WTC11 (cell line): ENCODE measurements at regions not wholly inside any gene's neighbourhood (a gene's known extent, or its start where the extent isn't known, plus 50 kb on each side); places are given as distances from the start of the nearest gene placed in this dataset.

Experiments used
- ATAC-seq: fragments of 200-7000 bp; cut with Tn5 transposase; 2 replicates; pipeline ENCODE4 v1.10.0; 2021; ENCODE audit warnings: mild to moderate bottlenecking, moderate library complexity
- CTCF ChIA-PET: fragments of 300-600 bp; sonication (Branson Sonifier 250); formaldehyde crosslinking; loops from one replicate; lab custom pipeline; 2021; ENCODE audit warnings: antibody characterized with exemption; lab: Charles Lee
- POLR2A ChIA-PET: fragments of 350-600 bp; sonication (Branson Sonifier 250); formaldehyde crosslinking; loops from one replicate; lab custom pipeline; 2021; ENCODE audit warnings: antibody characterized with exemption; lab: Charles Lee
- DNase-seq: peaks from one replicate; pipeline ENCODE4 v3.0.0; 2021; ENCODE audit warnings: low spot score
- H3K27ac Mint-ChIP-seq: 2 replicates; pipeline ENCODE4 v1.8.0; 2021; ENCODE audit warnings: mixed read lengths
- H3K27me3 Mint-ChIP-seq: 2 replicates; pipeline ENCODE4 v1.8.0; 2021; ENCODE audit warnings: low read depth, mild to moderate bottlenecking, moderate library complexity, mixed read lengths
- H3K36me3 Mint-ChIP-seq: 2 replicates; pipeline ENCODE4 v1.8.0; 2021; ENCODE audit warnings: mixed read lengths
- H3K4me1 Mint-ChIP-seq: 2 replicates; pipeline ENCODE4 v1.8.0; 2022; ENCODE audit warnings: mixed read lengths
- H3K4me3 Mint-ChIP-seq: 2 replicates; pipeline ENCODE4 v1.8.0; 2021; ENCODE audit warnings: mild to moderate bottlenecking, moderate library complexity, mixed read lengths
- H3K9me3 Mint-ChIP-seq: 2 replicates; pipeline ENCODE4 v1.8.0; 2021; ENCODE audit warnings: mixed read lengths
- CBFB ChIP-seq: sonication (generic); formaldehyde crosslinking; IDR thresholded peaks from 2 replicates; pipeline ENCODE4 v1.8.1; 2022; ENCODE audit warnings: mild to moderate bottlenecking, low read depth, missing genetic modification reagents
- GTF2I ChIP-seq: fragments of 250-450 bp; sonication (Bioruptor Pico); conservative IDR thresholded peaks from 2 replicates; pipeline ENCODE4 v1.4.0; 2021; ENCODE audit warnings: mild to moderate bottlenecking
- NFATC4 ChIP-seq: fragments of 250-450 bp; sonication (Bioruptor Pico); IDR thresholded peaks from 2 replicates; pipeline ENCODE4 v1.9.0; 2021; ENCODE audit warnings: mild to moderate bottlenecking
- RORB ChIP-seq: fragments of 250-450 bp; sonication (Bioruptor Pico); IDR thresholded peaks from 2 replicates; pipeline ENCODE4 v1.9.0; 2021; ENCODE audit warnings: mild to moderate bottlenecking
- SOX15 ChIP-seq: fragments of 250-450 bp; sonication (Bioruptor Pico); IDR thresholded peaks from 2 replicates; pipeline ENCODE4 v1.9.0; 2021; ENCODE audit warnings: mild to moderate bottlenecking
- TP53 ChIP-seq: sonication (generic); formaldehyde crosslinking; IDR thresholded peaks from 2 replicates; pipeline ENCODE4 v1.8.1; 2023; ENCODE audit warnings: mild to moderate bottlenecking, missing genetic modification reagents
- ZNF232 ChIP-seq: sonication (generic); formaldehyde crosslinking; IDR thresholded peaks from 2 replicates; pipeline ENCODE4 v1.8.0; 2022; ENCODE audit warnings: mild to moderate bottlenecking, missing genetic modification reagents
- ZNF671 ChIP-seq: fragments of 250-450 bp; sonication (Bioruptor Pico); IDR thresholded peaks from 2 replicates; pipeline ENCODE4 v1.8.0; 2021; ENCODE audit warnings: mild to moderate bottlenecking
- TF ChIP-seq, protein P1 (sequence below): sonication (generic); formaldehyde crosslinking; IDR thresholded peaks from 2 replicates; pipeline ENCODE4 v1.8.0; 2022; ENCODE audit warnings: missing genetic modification reagents
- TF ChIP-seq, protein P2 (sequence below): sonication (generic); formaldehyde crosslinking; IDR thresholded peaks from 2 replicates; pipeline ENCODE4 v1.8.1; 2023; ENCODE audit warnings: mild to moderate bottlenecking, missing genetic modification reagents, borderline replicate concordance
- TF ChIP-seq, protein P3 (sequence below): fragments of 250-450 bp; sonication (Bioruptor Pico); conservative IDR thresholded peaks from 2 replicates; pipeline ENCODE4 v1.9.0; 2021; ENCODE audit warnings: mild to moderate bottlenecking
- TF ChIP-seq, protein P4 (sequence below): sonication (generic); formaldehyde crosslinking; IDR thresholded peaks from 2 replicates; pipeline ENCODE4 v1.8.0; 2022; ENCODE audit warnings: mild to moderate bottlenecking, missing genetic modification reagents
- TF ChIP-seq, protein P5 (sequence below): sonication (generic); formaldehyde crosslinking; IDR thresholded peaks from 2 replicates; pipeline ENCODE4 v1.8.0; 2022; ENCODE audit warnings: mild to moderate bottlenecking, missing genetic modification reagents

DNA sequence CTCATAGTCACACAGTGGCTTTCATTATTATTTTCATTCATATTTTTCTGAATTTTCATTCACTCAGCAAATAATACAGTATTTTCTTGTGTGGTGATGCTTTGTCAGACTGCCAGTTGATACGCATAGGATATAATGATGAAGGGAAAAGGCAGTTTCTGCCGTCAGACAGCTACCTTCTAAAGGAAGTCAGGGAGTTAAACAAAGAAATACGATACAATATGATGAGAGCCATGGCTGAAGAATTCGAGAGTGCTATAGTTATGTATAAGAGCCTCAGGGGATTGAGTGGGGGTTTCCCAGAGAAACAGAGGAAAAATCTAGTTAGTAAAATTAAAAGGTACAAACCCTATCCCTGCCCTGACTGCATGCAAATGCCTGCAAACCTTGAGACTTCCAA is 479.1 kb downstream of the OLFM4 start:
- POLR2A ChIA-PET, result no interaction called here
- H3K27ac Mint-ChIP-seq, result peak overlapping the region; percentile 83
- no peaks in the 10 kb centered on the region for H3K27me3 Mint-ChIP-seq
- peak; percentile 63 for ATAC-seq
- peaks cover 22% of the 10 kb centered on the region for H3K4me1 Mint-ChIP-seq
- CTCF ChIA-PET, result interaction anchor here (0.6 kb wide), 1 partner anchor 22 kb away, joined by 3 read pairs; no protein-coding TSS in a partner anchor
- no peak for DNase-seq
- no peak overlapping the region for H3K4me3 Mint-ChIP-seq
- TF ChIP-seq SOX15 (CRISPR knock-in tag) (no peak), RORB (no peak), ZNF671 (CRISPR knock-in tag) (no peak), GTF2I (no peak), TP53 (CRISPR knock-in tag) (no peak), ZNF232 (no peak)
- TF ChIP-seq, protein P1, sequence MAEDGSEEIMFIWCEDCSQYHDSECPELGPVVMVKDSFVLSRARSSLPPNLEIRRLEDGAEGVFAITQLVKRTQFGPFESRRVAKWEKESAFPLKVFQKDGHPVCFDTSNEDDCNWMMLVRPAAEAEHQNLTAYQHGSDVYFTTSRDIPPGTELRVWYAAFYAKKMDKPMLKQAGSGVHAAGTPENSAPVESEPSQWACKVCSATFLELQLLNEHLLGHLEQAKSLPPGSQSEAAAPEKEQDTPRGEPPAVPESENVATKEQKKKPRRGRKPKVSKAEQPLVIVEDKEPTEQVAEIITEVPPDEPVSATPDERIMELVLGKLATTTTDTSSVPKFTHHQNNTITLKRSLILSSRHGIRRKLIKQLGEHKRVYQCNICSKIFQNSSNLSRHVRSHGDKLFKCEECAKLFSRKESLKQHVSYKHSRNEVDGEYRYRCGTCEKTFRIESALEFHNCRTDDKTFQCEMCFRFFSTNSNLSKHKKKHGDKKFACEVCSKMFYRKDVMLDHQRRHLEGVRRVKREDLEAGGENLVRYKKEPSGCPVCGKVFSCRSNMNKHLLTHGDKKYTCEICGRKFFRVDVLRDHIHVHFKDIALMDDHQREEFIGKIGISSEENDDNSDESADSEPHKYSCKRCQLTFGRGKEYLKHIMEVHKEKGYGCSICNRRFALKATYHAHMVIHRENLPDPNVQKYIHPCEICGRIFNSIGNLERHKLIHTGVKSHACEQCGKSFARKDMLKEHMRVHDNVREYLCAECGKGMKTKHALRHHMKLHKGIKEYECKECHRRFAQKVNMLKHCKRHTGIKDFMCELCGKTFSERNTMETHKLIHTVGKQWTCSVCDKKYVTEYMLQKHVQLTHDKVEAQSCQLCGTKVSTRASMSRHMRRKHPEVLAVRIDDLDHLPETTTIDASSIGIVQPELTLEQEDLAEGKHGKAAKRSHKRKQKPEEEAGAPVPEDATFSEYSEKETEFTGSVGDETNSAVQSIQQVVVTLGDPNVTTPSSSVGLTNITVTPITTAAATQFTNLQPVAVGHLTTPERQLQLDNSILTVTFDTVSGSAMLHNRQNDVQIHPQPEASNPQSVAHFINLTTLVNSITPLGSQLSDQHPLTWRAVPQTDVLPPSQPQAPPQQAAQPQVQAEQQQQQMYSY (CRISPR knock-in tag), result no peak
- TF ChIP-seq, protein P2, sequence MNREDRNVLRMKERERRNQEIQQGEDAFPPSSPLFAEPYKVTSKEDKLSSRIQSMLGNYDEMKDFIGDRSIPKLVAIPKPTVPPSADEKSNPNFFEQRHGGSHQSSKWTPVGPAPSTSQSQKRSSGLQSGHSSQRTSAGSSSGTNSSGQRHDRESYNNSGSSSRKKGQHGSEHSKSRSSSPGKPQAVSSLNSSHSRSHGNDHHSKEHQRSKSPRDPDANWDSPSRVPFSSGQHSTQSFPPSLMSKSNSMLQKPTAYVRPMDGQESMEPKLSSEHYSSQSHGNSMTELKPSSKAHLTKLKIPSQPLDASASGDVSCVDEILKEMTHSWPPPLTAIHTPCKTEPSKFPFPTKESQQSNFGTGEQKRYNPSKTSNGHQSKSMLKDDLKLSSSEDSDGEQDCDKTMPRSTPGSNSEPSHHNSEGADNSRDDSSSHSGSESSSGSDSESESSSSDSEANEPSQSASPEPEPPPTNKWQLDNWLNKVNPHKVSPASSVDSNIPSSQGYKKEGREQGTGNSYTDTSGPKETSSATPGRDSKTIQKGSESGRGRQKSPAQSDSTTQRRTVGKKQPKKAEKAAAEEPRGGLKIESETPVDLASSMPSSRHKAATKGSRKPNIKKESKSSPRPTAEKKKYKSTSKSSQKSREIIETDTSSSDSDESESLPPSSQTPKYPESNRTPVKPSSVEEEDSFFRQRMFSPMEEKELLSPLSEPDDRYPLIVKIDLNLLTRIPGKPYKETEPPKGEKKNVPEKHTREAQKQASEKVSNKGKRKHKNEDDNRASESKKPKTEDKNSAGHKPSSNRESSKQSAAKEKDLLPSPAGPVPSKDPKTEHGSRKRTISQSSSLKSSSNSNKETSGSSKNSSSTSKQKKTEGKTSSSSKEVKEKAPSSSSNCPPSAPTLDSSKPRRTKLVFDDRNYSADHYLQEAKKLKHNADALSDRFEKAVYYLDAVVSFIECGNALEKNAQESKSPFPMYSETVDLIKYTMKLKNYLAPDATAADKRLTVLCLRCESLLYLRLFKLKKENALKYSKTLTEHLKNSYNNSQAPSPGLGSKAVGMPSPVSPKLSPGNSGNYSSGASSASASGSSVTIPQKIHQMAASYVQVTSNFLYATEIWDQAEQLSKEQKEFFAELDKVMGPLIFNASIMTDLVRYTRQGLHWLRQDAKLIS, result no peak
- TF ChIP-seq, protein P3, sequence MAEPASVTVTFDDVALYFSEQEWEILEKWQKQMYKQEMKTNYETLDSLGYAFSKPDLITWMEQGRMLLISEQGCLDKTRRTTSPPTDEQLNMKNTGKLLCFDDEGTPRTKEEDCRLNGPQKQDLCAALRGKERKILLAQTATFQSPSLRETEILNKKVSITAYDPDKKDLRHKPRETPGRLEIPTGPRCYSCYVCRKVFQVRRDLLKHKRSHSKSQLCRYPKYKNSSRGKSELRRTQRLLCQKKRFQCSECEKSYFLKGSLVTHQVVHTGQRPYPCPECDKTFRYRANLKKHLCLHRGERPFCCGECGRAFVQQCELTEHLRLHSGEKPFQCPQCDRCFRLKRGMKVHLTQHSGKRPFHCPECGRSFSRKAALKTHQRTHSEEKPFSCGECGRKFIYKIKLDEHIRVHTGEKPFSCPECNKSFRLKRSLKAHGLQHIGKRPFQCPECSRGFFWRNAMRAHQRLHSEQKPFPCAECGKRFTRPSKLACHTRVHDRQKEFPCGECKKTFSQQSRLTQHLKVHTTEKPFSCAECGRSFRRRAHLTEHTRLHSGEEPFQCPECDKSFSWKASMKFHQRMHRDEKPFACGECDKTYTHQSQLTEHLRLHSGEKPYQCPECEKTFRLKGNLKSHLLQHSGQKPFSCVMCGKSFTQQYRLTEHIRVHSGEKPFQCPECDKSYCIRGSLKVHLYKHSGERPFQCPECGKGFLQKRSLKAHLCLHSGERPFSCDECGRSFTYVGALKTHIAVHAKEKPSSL (CRISPR knock-in tag), result no peak
- no peaks in the 10 kb centered on the region for H3K36me3 Mint-ChIP-seq
- peaks cover 5% of the 10 kb centered on the region for H3K9me3 Mint-ChIP-seq

DNA sequence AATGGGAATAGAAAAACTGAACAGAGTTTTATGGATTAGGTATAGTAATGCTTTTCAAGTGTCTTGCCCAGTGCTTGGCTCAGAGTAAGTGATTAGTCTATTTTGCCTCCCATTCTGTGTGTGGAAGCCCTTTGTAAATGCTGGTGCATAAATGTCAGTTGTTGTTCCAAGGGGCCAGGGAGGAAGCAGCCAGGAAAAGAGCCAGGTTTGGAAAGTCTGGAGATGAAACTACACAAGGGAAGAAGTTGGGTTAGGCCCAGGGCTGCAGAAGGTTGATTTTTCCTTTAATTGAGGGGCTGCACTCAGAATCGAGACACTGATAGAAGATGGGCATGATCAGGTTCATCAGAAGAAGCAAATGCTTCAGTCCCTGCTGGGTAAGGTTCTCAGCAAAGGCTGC is 484.0 kb downstream of the OLFM4 start:
- ChIA-PET CTCF (no interaction called here), POLR2A (no interaction called here)
- TF ChIP-seq RORB, result no peak
- no peaks in the 10 kb centered on the region for H3K27me3 Mint-ChIP-seq
- no peaks in the 10 kb centered on the region for H3K36me3 Mint-ChIP-seq
- H3K27ac Mint-ChIP-seq, result peak overlapping the region; percentile 22; the same call in 1 of the 2 replicates
- H3K4me3 Mint-ChIP-seq, result no peak overlapping the region
- ATAC-seq (no peak), DNase-seq (no peak)
- H3K9me3 Mint-ChIP-seq, result peaks cover 3% of the 10 kb centered on the region
- peaks cover 32% of the 10 kb centered on the region for H3K4me1 Mint-ChIP-seq

DNA sequence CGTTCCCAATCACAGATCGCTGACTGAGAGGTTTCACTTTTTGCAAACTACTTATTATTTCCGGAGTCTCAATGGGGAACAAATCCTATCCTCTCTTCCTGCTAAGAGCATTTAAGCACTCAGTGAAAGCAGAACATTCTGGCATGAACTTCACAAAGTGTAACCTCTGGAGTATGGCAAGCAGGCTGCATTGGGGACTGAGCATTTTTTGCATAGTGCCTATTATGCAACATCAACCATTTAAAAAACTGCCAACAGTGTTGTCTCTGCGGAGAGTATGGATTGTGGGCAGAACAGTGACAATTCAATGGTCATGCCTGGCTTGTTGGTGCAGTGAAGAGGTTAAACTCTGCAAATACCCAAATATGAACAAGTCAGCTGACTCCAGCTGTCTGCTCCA is 484.6 kb downstream of the OLFM4 start:
- peak; percentile 26; the same call in 1 of the 2 replicates for ATAC-seq
- Mint-ChIP-seq H3K36me3 (no peaks in the 10 kb centered on the region), H3K4me3 (no peak overlapping the region), H3K4me1 (peaks cover 26% of the 10 kb centered on the region), H3K27me3 (no peaks in the 10 kb centered on the region), H3K9me3 (peaks cover 3% of the 10 kb centered on the region), H3K27ac (no peak overlapping the region)
- ChIA-PET CTCF (no interaction called here), POLR2A (no interaction called here)
- no peak for DNase-seq
- TF ChIP-seq, protein P4, sequence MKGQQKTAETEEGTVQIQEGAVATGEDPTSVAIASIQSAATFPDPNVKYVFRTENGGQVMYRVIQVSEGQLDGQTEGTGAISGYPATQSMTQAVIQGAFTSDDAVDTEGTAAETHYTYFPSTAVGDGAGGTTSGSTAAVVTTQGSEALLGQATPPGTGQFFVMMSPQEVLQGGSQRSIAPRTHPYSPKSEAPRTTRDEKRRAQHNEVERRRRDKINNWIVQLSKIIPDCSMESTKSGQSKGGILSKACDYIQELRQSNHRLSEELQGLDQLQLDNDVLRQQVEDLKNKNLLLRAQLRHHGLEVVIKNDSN (CRISPR knock-in tag), result no peak
- TF ChIP-seq, protein P5, sequence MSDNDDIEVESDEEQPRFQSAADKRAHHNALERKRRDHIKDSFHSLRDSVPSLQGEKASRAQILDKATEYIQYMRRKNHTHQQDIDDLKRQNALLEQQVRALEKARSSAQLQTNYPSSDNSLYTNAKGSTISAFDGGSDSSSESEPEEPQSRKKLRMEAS (CRISPR knock-in tag), result no peak
- TF ChIP-seq CBFB (CRISPR knock-in tag) (no peak), NFATC4 (CRISPR knock-in tag) (no peak)
